Tibial nerve (tissue), 4 donors: ENCODE measurements at regions not wholly inside any gene's neighbourhood (a gene's known extent, or its start where the extent isn't known, plus 50 kb on each side); places are given as distances from the start of the nearest gene placed in this dataset.
"Not testable (repeated sequence)": the region's sequence is repeated elsewhere in the genome, so short reads cannot be mapped to it uniquely, and the experiment has no call there.

Source experiments
- EP300 ChIP-seq, 2 donors: sonication (generic); formaldehyde crosslinking; IDR thresholded peaks; one replicate each; pipeline ENCODE4 v1.6.1; 2017; ENCODE audit warnings: antibody characterized with exemption in 2 of 2, mild to moderate bottlenecking in 1 of 2
- TF ChIP-seq, protein P1 (sequence below), 5 experiments: fragments of 200-600 bp in 3 of 5; fragments of 450-650 bp in 2 of 5; sonication (generic) in 3 of 5; IDR thresholded peaks; one replicate each; pipeline ENCODE4 v1.5.1; 2016 to 2019; ENCODE audit warnings: antibody characterized with exemption in 5 of 5, mild to moderate bottlenecking in 3 of 5, moderate library complexity in 2 of 5

DNA sequence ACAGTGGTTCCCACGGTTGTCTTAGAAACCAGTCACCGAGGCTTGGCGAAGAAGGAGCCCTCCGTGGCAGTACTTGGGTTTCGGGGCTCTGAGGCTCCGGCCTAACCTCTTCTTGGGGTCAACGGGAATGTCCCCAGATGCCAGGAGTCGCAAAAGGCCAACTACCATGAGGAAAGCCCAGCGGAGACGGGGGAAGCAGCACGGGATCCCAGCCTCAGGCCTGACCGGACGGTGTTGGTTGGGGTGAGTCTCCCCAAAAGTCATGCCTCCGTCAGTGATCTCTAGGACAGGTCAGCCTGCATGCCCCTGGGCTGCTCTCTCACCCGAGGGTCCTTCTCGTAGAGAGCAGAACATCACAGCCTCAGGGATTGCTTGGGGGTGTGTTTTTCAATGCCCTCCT is 138.2 kb upstream of the ANKRD20A1 start:
- TF ChIP-seq, protein P1, sequence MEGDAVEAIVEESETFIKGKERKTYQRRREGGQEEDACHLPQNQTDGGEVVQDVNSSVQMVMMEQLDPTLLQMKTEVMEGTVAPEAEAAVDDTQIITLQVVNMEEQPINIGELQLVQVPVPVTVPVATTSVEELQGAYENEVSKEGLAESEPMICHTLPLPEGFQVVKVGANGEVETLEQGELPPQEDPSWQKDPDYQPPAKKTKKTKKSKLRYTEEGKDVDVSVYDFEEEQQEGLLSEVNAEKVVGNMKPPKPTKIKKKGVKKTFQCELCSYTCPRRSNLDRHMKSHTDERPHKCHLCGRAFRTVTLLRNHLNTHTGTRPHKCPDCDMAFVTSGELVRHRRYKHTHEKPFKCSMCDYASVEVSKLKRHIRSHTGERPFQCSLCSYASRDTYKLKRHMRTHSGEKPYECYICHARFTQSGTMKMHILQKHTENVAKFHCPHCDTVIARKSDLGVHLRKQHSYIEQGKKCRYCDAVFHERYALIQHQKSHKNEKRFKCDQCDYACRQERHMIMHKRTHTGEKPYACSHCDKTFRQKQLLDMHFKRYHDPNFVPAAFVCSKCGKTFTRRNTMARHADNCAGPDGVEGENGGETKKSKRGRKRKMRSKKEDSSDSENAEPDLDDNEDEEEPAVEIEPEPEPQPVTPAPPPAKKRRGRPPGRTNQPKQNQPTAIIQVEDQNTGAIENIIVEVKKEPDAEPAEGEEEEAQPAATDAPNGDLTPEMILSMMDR (IDR thresholded peaks at IDR 0.05), result not testable (repeated sequence)
- not testable (repeated sequence) for TF ChIP-seq EP300 (IDR thresholded peaks at IDR 0.05)
